ENCODE measurements at regions not wholly inside any gene's neighbourhood (a gene's known extent, or its start where the extent isn't known, plus 50 kb on each side); places are given as distances from the start of the nearest gene placed in this dataset.

GRCh38 chr22:47396515-47396914 lies 634.1 kb downstream of the TBC1D22A start:
- no peak for DNase-seq

DNA sequence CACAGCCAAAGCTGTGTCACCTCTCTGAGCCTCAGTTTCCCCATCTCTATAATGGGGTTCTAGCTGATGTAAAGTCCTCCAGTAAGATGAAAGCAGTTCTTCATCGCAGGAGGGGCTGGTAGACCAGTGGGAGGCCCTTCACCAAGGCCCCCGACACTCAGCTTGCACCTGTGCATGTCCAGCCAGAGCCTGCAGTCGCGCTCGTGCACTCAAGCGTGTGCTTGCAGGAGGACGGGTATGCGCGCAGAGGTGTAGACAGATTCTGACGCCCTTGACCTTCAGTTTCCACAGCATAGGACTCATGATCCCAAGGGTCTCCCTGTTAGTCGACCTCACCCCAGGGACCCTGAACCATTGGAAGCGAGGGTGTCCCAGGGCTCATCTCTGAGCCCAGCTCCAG lies 633.7 kb downstream of the TBC1D22A start:
- no peak for DNase-seq

DNA sequence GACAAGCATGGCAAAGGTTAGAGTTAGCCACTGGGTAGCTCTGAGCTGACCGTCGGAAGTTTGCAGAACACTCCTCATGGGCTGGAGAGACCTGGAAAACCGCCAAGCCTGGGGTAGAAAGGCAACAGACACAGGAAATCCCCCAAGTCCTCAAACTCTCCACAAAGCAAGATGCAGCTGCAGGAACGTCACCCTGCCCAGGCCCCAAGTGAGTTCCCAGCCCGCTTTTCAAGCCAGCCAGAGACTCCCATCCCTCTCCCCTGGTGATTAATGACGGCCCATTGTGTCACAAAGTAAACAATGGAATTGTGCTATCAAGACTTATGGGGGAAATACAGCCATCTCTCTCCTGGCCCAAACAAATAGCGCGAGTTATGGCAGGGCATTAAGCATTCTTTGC lies 633.0 kb downstream of the TBC1D22A start:
- DNase-seq = no peak

DNA sequence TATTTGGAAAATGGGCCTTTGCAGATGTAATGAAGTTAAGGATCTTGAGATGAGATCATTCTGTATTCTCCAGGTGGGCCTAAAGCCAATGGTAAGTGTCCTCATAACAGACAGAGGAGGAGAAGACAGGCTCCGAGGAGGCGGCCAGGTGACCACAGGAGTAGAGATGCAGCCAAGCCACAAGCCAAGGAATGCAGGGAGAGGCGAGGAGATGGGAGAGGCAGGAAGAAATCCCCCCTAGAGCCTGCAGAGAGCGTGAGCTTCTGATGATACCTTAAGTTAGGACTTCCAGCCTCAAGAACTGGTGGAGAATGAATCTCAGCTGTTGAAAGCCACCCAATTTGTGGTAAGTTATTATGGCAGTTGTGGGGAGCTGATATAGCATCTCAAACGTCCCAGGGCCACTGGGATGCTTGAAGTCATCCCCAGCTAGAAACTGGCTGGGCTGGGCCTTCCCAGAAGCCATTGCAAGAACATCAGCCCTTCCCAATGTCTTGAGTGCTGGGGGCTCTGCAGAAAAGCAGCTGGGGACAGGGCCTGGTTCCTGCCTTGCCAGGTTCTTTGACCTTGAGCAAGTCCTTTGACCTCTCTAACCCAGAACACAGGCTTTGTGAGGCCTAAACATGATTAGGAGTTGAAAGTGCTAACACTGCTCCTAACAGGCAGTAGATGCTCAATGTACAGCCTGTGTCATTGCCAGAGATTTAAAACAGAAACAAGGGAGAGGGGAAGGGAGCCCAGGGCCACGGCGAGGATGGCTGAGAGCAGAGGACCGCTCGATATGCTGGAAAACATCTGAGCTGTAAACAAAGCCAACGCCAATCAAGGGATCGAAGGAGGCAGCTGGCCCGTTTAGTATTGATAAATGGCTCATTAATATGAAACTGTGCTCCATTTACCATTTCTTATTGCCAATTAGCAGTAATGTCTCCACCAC lies 632.3 kb downstream of the TBC1D22A start:
- no peak for DNase-seq

GRCh38 chr22:47393191-47393590 lies 630.7 kb downstream of the TBC1D22A start:
- no peak for DNase-seq

- no peak for DNase-seq
Observed at GRCh38 chr22:47392729-47393128, 630.3 kb downstream of the TBC1D22A start.

DNA sequence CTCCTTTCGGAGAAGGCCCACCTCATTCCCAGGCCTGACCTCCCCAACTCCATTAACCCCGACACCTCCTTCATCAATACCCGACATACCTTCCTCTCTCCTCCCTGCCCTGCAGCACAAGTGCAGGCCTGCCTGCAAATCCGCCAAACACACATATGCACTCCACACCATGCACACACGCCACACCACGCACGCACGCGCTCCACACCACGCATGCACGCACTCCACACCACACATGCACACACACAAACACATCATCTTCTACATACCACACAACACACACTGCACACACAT lies 629.6 kb downstream of the TBC1D22A start:
- DNase-seq = no peak

DNA sequence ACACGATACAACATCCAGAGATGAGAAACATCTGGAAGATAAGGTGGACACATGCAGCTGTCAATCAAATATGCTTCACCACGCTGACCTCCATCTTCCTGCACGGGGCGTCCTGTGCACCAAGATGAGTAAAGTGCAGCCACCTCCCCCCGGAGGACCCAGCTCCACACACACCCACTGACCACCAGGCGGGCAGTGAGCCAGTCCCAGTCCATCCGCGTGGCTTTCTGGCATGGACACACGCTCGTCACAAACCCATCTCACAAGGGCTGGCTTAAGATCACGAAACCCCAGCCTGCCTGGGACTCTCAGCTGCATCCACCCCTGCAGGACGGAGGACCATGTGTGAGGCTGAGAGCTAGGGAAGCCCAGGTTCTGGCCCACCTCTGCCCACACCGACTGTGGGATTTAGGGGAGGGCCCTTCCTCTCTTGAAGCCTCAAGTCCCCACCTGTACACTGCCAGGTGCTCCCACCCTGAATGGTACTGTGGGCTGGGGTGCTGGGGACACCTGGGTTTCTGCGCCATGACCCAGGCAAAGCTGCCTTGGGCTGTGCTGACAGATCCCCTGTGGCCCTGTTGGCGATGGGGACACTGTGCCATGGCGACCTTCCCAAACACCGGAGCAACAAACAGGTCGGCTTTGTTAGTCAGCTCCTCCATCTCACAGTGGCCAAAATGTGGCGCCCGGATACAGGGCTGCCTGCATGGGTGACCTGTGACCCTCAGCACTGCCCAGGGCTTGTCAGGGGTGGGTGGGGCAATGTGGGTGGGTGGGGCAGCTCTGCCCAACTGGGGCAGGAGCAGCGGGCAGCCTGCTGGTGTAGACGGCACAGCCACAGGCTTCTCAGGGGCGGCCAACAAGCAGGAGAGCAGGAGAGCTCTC lies 629.0 kb downstream of the TBC1D22A start:
- DNase-seq = no peak

DNA sequence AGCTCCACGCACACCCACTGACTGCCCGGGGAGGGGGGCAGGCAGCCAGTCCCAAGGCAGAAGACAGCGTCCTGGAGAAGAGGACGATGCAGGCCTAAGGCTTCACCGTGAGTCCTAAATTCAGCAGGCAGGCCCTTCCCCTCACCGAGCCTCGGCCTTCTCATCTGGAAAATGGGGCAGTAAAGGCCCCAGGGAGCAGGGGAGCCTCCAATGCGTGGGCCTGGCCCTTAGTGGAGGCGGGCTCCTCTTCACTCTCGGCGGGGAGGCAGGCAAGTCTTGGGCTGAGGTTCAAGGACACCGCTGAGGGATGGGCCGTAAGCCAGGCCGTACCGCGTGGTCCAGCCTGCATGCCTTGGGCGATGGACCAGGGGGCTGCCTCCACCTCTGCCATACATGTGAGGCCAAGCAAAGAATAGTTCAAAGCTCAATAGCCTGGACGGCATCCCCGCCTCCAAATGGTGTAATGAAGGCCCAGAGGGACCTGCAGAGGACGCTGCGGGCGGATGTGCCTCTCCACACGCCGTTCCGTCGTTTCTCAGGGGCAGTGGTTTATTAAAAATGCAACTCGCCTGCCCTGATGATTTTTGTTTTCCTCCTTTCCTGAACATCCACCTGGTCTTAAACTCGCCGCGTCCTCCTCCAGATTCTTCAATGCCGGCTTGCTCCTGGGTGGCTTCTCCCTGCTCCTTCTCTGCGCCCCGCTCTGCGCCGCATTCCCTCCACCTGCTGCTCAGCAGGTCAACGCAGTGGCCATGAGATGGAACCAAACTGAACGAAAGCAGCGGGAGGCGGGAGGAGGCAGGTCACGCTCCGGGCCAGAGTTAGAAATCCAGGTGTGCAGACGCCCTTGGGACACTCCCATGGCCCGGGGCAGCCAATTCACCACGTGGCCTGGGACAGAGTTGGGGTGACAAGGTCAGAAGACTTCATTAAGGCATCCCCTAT lies 627.8 kb downstream of the TBC1D22A start:
- DNase-seq = no peak

DNA sequence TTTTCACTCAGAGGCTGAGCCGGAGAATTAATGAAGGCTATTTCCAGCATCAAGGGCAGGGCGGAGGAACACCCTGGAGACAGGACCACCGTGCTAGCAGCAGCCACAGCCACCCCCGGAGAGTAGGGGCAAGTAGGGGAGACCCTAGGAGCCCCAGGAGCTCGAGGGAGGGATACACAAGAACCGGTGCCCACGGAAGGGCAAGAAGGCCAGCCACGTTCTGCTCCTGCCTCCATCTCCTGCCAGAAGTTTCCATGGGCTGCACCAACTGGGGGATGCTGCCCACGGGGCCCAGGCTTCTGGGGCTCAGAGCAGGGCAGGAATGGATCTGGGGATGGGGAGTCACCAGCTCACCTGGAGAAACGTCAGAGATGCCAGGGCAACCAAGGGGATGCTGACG lies 626.8 kb downstream of the TBC1D22A start:
- DNase-seq = no peak

DNA sequence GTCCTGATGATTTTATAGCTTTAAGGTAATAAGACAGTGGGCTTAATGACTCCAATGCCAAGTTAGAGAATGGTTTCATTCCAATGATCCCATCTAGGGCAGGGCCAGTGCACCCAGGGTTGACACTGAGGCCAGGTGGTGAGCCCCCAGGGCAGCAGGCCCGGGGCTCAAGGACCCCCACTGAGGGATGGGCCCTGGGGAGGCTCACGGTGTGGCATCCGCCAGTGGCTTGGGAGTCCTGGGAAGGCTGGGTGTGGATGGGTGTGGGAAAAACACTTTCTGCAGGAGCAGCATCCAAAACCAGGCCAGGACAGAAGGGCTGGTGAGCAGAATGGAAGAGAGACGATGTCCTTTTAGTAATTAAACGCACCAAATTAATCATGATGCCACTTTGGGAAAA lies 626.3 kb downstream of the TBC1D22A start:
- DNase-seq = no peak

DNA sequence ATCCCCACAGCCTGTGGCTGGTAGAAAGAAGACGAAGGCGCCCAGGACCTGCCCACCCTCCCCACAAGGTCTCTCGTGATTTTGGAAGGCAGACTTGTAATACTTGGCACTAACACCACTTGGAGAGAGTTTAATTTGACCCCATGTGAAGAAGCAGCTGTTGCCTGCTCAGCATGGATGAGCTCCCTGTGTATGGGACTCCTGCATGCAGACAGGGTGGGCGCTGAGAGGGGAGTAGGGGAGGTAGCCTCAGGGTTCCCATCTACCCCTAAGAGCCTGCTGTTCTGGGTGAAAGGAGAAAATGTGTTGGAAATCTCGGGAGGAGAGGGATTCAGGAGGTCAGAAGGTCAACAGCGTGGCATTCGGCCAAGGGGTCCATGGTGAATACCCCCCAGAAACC lies 625.9 kb downstream of the TBC1D22A start:
- DNase-seq = no peak

- DNase-seq = no peak
Observed at GRCh38 chr22:47386812-47387510, 624.5 kb downstream of the TBC1D22A start.

GRCh38 chr22:47384977-47385376 lies 622.5 kb downstream of the TBC1D22A start:
- DNase-seq = no peak

- no peak for DNase-seq
Observed at GRCh38 chr22:47382164-47382890, 619.9 kb downstream of the TBC1D22A start.

DNA sequence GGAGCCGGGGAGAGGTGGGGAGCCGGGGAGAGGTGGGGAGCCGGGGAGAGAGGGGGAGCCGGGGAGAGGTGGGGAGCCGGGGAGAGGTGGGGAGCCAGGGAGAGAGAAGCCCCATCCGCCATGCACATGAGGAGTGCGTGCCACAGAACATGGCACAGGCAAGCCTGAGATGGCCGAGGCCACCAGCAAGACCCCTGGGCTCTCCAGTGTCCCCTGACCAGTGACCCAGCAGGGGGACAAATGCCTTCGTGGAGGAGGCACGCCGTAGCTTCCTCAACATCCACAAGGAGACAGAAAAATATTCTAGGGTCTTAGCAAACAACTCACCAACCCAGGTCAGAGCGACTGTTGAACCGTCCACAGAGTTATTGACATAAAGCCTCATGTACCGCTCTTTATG lies 618.8 kb downstream of the TBC1D22A start:
- DNase-seq = no peak

DNA sequence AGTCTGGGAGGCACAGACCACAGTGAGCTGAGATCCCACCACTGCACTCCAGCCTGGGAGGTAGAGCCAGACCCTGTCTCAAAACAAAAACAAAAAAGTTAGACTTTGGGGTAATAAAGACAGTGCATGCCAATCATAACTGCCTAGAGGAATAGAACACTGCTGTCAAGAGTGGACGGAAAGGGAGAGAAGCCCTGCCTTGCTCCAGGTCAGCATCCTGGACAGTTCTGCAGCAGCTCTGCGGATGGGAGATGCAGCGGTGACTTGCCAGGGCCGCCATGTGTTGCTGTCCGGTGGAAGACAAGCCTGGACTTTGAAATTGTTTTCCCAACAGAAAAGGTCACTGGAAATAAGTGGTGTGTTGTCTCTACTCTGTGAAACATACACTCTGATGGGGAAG lies 618.2 kb downstream of the TBC1D22A start:
- DNase-seq = no peak

DNA sequence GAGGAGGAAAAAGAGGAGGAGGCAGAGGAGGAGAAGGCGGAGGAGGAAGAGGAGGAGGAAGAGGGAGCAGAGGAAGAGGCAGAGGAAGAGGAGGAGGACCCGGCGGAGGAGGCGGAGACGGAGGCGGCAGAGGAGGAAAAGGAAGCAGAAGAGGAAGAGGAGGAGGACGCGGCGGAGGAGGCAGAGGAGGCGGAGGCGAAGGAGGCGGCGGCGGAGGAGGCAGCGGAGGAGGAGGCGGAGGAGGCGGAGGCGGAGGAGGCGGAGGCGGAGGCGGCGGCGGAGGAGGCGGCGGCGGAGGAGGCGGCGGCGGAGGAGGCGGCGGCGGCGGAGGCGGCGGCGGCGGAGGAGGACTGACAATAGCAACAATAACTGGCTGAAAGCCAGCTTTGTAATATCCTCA lies 616.6 kb downstream of the TBC1D22A start:
- DNase-seq = no peak

DNA sequence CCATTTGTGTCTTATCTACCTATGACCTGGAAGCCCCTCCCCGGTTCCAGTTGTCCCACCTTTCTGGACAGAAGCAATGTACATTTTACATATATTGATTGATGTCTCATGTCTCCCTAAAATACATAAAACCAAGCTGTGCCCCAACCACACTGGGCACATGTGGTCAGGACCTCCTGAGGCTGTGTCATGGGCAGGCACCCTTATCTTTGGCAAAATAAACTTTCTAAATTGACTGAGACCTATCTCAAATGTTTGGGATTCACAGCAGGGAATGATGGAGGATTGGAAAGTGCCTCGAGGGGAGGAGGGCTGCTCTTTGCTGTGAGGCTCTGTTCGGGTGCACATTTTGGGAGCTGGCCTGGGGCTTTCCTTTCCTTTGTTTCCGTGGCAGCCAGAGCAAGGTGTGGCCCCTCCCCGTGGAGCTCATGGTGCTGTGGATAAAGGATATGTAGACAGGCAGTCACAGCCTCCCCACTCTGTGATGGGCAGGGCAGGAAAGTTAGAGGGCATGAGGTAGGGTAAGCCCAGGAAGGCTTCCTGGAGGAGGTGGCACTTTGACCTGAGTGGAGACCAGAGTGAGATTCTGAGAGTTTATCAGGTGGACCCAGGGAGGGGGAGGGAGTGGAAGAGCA lies 615.6 kb downstream of the TBC1D22A start:
- DNase-seq = no peak

DNA sequence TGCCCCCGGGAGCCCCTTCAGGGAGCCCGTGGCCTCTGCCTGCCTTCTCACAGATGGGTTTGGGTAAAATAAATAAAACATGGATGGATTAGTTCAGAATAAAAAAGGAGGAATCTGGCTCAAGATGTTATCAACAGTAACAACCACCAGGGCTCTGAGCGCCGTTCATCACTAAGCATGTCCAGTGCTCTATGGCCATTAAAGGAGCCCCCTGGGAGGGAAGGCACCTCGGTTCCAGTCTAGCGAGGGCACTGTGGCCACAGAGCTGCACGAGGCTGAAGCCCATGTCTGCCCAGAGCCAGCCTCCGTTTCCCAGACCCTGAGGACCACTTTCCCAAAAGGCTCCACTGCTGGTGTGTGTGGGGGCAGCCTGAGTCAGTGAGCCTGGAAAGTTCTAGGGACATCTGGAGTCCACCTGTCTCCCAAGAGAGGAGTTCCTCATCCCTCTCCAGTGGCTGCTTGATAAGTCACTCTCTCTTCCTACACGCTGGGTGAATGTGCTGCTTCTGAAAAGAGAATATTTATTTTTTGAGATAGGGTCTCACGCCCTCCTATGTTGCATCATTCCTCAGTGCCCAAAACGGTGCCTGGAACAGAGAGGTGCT lies 614.6 kb downstream of the TBC1D22A start:
- DNase-seq = no peak

GRCh38 chr22:47376322-47376700 lies 613.9 kb downstream of the TBC1D22A start:
- no peak for DNase-seq
